ENCODE measurements at regions not wholly inside any gene's neighbourhood (a gene's known extent, or its start where the extent isn't known, plus 50 kb on each side); places are given as distances from the start of the nearest gene placed in this dataset.
"Not testable (repeated sequence)": the region's sequence is repeated elsewhere in the genome, so short reads cannot be mapped to it uniquely, and the experiment has no call there.

- DNase-seq, result no peak
Observed at GRCh38 chr21:16186742-16187141, 457.0 kb downstream of the USP25 start.

- DNase-seq, result no peak
Observed at GRCh38 chr21:16187603-16188301, 458.0 kb downstream of the USP25 start.

GRCh38 chr21:16192902-16193301 lies 463.1 kb downstream of the USP25 start:
- no peak for DNase-seq

GRCh38 chr21:16193496-16194094 lies 463.8 kb downstream of the USP25 start:
- DNase-seq, result no peak

GRCh38 chr21:16194095-16194787 lies 464.5 kb downstream of the USP25 start:
- DNase-seq, result no peak

DNA sequence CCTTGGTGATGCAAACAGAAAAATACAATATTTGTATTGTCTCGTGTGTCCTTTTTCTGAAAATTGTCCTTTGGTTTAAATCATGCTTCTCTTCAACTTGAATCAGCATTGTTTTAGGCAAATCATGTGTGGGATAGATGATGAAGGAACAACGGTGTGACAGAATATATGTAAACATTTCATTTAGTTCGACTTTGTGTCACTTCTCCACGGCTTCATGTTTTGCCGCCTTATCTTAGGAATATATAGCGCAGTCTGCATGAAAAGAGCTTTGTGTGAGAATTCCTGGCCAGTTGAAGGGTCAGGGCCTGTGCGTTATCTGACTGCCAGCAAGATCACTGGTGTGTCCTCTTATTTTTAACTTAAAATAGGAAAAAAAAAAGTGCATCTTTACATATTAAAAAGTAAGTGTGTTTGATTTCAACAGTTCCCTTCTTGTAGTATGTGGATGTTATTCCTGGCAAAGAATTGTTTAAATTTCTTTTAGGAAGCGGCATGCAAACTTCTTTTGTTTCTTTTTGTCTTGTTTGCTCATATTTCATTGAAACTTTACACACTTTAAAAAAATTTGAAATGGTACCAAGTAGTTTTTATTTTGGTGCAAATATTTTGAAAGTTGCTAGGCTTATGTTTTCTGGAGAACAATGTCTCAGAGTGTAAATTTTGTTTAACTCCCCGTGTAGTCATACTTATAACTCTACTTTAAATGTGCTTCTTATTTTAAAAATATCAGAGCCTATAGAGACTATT lies 465.2 kb downstream of the USP25 start:
- DNase-seq, result no peak

DNA sequence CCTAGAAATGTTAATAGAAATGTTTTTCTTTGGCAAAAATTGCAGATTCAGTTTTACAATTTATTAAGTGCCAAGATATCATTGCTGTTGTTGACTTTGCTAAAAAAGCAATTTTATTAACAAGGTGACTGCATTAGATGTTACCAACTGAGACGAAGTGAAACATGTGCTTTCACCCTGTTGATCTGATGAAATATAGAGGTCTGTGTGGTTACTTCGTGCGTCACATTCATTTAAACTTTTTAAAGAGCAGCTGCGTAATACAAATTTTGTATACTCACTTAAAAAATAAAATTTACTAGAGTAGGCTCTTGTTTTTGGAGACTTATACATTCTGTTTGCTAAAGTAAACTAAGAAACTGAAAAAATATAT lies 465.7 kb downstream of the USP25 start:
- DNase-seq, result no peak

GRCh38 chr21:16196001-16196400 lies 466.2 kb downstream of the USP25 start:
- no peak for DNase-seq

DNA sequence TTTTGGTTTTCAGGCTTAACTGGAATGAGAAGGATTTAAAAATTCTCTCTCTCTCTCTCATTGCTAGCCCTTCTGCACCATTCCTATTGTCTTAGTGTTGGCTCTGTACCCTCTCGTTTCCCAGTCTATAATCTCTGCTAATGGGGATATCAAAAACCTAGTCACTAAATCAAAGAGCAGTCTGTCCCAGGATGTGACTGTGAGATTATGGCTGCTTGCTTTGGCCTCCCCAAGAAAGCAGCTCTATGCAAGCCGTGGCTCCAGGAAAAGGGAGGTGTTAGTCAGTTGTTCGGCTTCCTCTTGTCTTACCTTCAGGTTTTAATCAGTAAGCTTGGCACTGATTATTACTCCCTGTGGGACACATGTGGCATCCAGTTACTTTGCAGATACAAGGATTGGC lies 468.8 kb downstream of the USP25 start:
- DNase-seq, result no peak

DNA sequence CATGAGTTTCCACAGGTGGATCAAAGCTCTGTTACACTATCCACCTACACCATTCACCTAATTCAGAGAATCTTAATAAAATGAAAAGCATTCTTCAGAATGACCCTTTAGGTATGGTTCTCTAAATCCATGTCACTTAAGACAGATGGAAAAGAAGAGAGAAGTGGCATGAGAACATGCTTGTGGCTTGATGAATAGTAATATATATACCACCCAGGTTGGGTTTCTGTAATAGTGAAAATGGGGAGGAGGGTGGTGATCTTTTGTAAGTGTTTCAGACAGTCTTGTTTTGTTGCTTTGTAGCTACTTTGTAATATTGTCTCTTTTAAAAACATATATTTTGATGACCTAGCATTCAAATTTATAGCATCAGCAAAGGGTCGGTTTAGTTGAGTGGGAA lies 469.8 kb downstream of the USP25 start:
- no peak for DNase-seq

DNA sequence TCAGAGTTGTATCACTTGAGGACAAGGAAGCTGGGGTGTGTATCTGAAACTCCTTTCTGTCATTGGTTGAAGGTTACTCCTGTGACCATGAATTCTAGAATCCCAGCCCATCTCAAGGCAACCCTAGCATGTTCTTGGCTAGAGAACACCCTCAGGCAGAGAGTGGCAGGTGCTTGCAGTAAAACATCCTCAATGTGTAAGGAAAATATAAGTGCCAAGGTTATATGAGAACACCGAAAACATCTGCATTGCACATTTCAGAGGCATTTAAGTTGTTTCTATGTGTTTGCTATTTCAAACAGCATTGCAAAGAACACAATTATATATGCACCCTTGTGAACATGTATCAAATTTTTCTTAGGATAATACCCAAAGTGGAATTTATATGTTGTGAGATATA lies 471.9 kb downstream of the USP25 start:
- no peak for DNase-seq

DNA sequence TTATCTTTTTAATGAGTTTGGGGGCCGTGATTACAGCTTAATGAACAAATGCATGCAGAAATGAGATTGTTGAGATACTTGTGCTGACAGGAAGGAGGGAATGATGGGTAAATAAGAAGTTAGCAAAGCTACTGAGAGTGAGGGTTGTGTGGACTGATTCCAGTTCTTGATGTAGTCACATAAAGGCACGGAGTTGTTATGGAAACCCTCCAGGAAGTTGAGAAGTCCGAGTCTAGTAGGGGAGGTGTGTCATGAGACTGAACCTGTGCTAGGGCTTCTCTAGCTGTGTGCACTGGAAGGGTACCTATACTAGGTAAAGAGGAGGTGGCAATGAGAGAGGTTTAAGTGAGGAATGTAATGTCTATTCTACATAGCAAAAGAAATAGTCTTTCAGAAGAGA lies 475.7 kb downstream of the USP25 start:
- no peak for DNase-seq

DNA sequence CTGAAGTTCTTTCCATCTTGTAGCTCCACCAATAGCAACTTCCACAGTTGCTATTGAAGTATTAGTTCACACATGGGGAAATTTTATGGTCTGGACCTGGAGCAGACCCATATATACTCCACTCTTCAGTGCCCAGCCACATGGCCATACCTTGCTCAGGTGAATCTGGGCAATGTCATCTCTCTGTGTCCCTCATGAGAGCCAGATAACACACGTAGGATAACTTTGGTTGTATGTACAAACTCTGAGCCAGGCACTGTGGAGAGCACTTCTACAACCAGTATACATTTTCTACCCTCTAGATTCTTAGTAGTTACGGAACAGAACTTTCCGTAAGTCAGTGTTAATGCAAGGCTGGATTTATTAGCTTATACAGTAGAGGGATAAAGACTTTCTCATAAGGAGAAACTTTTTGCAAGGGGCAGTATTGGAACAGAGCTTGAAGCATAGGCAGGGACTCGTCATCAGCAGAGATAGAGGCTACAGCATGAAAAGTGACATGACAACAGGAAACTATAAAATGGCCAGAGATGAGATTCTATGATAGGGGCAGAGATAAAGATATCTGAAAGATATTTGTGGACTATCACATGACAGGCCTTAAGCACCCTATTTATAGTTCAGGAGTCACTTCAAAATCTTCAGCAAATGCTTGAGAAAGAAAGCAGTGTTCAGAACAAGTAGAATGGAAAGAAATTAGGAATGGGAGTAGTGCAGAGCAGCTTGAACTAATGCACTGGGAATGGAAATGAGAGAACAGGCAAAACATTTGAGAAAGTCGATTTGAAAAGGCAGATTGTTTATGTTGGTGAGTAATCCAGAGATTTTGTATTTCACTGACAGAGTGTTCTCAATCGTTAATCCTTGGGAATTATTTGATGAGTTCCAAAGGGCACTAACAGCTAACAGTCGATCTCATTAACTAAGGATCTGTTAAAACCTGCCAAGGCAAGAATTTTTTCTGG lies 481.8 kb downstream of the USP25 start:
- DNase-seq, result no peak

GRCh38 chr21:16213518-16213917 lies 483.7 kb downstream of the USP25 start:
- no peak for DNase-seq

DNA sequence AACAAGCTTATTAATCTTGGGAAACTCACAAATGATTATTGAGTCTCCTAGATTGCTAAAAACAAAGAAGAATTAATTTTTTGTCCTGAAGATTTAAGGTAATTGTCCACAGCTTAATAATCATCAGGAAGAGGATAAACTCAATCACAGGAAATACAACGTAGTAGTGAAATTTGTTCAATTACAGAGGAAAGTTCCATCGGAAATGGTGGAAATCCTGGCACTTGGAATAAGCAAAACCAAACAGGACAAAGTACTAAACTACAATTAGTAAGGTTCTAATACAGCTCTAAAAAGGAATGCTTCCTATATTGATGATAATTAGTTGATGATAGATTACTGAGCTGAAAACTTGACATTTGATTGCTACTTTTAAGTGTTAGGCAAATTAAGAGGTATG lies 485.4 kb downstream of the USP25 start:
- DNase-seq, result no peak

DNA sequence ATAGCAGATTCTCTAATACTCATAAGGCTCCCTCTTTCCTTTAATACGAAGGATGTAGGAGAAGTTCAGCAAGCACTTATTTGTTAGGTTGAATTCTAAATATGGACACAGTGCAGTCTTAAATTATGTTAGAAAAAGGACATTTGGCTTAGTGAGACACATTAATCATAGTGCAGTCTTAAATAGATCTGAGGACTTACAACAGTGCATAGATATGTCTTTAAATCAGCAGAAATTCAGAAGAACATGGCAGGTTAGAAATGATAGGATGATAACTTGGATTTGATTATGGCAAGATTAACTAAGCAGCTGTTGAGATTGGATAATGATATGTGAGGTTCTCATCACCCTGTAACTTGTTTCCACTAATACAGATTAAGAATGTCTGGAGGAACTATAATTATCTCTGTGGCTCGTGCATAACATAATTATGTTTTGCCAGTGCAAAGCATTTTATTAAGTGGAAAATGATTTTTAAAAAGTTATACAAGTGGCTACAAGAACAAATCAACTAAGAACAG lies 485.9 kb downstream of the USP25 start:
- DNase-seq, result no peak

DNA sequence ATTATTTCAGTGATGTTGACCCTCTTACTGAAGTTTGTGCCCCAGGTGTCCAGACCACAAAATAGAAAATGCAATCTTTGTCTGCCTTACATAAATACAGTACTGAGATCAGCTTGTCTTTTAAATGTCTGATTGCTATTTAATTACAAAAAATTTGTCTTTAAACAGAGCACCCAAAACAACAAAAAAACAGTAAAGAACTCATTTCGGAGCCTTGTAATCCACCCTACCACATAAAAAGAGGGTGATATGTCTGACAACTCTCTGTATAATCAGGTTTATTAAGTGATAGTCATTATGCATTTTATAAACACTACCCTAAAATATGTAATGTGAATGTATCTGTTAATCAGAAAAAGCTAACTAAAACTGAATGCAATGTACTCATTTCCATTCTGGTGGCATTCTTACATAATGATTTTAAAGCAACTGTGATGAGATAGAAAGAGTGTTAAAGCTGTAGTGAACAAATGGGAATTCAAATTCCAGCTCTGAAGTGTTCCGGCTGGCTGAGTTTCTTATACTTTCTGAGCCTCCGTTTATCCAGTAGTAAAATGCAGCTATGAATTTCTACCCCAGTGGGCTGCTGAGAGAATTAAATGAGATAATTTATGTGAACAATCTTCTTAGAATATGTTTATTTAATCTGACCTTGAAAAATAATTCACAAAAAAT lies 486.6 kb downstream of the USP25 start:
- no peak for DNase-seq

GRCh38 chr21:16218682-16219343 lies 489.0 kb downstream of the USP25 start:
- no peak for DNase-seq

- DNase-seq, result not testable (repeated sequence)
Observed at GRCh38 chr21:16224756-16225155, 495.0 kb downstream of the USP25 start.

DNA sequence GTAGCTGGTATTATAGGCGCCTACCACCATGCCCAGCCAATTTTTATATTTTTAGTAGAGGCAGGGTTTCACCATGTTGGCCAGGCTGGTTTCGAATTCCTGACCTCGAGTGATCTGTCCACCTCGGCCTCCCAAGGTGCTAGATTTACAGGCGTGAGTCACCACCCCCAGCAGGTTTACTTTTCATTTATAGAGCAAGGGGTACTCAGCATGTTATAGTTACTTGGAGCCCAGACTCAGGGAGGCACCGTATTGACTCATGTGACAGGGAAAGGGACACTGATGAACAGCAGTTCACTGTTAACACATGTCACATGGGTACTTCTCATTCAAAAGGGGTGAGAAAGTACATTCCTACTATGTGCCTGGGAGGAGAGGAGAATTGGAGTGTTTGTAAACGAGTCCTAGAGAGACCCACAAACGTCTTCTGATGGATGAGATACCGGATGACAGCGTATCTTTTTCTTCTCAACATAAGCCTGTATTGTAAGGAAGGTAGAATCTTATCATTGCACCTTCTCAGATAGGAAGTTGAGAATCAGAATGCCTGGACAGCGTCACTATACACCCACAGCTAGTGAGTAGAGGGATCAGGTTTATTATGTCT lies 510.0 kb downstream of the USP25 start:
- no peak for DNase-seq

GRCh38 chr21:16241016-16241415 lies 511.2 kb downstream of the USP25 start:
- DNase-seq, result no peak
